Activated CD8-positive, alpha-beta T cell treated with anti-CD3 and anti-CD28 coated beads for 36 hours (primary cell): ENCODE measurements at regions not wholly inside any gene's neighbourhood (a gene's known extent, or its start where the extent isn't known, plus 50 kb on each side); places are given as distances from the start of the nearest gene placed in this dataset.

ENCODE experiments used
- ATAC-seq: fragments of 200-7000 bp; cut with Tn5 transposase; one replicate; pipeline ENCODE4 v1.10.0; 2021; ENCODE audit warnings: mild to moderate bottlenecking, moderate library complexity
- CTCF ChIA-PET: fragments of 350-600 bp; sonication (Branson Sonifier 250); formaldehyde crosslinking; loops from one replicate; lab custom pipeline; 2021; ENCODE audit warnings: antibody characterized with exemption; lab: Charles Lee
- POLR2A ChIA-PET: fragments of 350-600 bp; sonication (Branson Sonifier 250); formaldehyde crosslinking; loops from one replicate; lab custom pipeline; 2021; ENCODE audit warnings: antibody characterized with exemption; lab: Charles Lee
- DNase-seq: peaks from one replicate; pipeline ENCODE4 v3.0.0-alpha.2; 2020
- H3K27ac Mint-ChIP-seq: one replicate; pipeline ENCODE4 v1.8.0; 2021; ENCODE audit warnings: mild to moderate bottlenecking, mixed read lengths
- H3K27me3 Mint-ChIP-seq: one replicate; pipeline ENCODE4 v1.8.0; 2021; ENCODE audit warnings: mixed read lengths
- H3K36me3 Mint-ChIP-seq: one replicate; pipeline ENCODE4 v1.8.0; 2021; ENCODE audit warnings: low read depth, mixed read lengths
- H3K4me1 Mint-ChIP-seq: one replicate; pipeline ENCODE4 v1.8.0; 2021; ENCODE audit warnings: low read depth, mixed read lengths
- H3K4me3 Mint-ChIP-seq: one replicate; pipeline ENCODE4 v1.8.0; 2021; ENCODE audit warnings: mild to moderate bottlenecking, moderate library complexity, mixed read lengths
- H3K9me3 Mint-ChIP-seq: one replicate; pipeline ENCODE4 v1.8.0; 2021; ENCODE audit warnings: mixed read lengths
- CTCF ChIP-seq: fragments of 200-600 bp; IDR thresholded peaks from one replicate; pipeline ENCODE4 v1.8.0; 2022; ENCODE audit warnings: antibody characterized with exemption, mild to moderate bottlenecking
- intact Hi-C: fragments of 100-400 bp; cut with micrococcal nuclease; formaldehyde crosslinking; loops from one replicate; pipeline ENCODE4 v1.10.0; 2022

- Mint-ChIP-seq H3K9me3 (peaks cover 2% of the 10 kb centered on the region), H3K27me3 (peaks cover 9% of the 10 kb centered on the region), H3K27ac (no peak overlapping the region), H3K4me3 (no peak overlapping the region), H3K36me3 (no peaks in the 10 kb centered on the region), H3K4me1 (no peaks in the 10 kb centered on the region)
- ATAC-seq (no peak), DNase-seq (no peak)
- ChIA-PET POLR2A (no interaction called here), CTCF (no interaction called here)
- TF ChIP-seq CTCF = no peak
- intact Hi-C loops = no loop called here
Measured at GRCh38 chr19:30755581-30755980, 383.4 kb downstream of the ZNF536 start.

GRCh38 chr19:30754162-30754561, 382.0 kb downstream of the ZNF536 start:
- intact Hi-C loops = no loop called here
- ATAC-seq (no peak), DNase-seq (no peak)
- CTCF ChIA-PET = no interaction called here
- H3K9me3 Mint-ChIP-seq = peaks cover 4% of the 10 kb centered on the region
- POLR2A ChIA-PET = no interaction called here
- peaks cover 9% of the 10 kb centered on the region for H3K27me3 Mint-ChIP-seq
- TF ChIP-seq CTCF = no peak
- H3K4me3 Mint-ChIP-seq = no peak overlapping the region
- no peaks in the 10 kb centered on the region for H3K36me3 Mint-ChIP-seq
- no peak overlapping the region for H3K27ac Mint-ChIP-seq
- no peaks in the 10 kb centered on the region for H3K4me1 Mint-ChIP-seq

- peaks cover 4% of the 10 kb centered on the region for H3K9me3 Mint-ChIP-seq
- ChIA-PET POLR2A (no interaction called here), CTCF (no interaction called here)
- no peak for ATAC-seq
- no peak overlapping the region for H3K4me3 Mint-ChIP-seq
- no peak for TF ChIP-seq CTCF
- intact Hi-C loops = no loop called here
- no peaks in the 10 kb centered on the region for H3K4me1 Mint-ChIP-seq
- H3K27me3 Mint-ChIP-seq = peaks cover 9% of the 10 kb centered on the region
- H3K36me3 Mint-ChIP-seq = no peaks in the 10 kb centered on the region
- no peak overlapping the region for H3K27ac Mint-ChIP-seq
- DNase-seq = no peak
Measured at GRCh38 chr19:30752876-30753275, 380.7 kb downstream of the ZNF536 start.

DNA sequence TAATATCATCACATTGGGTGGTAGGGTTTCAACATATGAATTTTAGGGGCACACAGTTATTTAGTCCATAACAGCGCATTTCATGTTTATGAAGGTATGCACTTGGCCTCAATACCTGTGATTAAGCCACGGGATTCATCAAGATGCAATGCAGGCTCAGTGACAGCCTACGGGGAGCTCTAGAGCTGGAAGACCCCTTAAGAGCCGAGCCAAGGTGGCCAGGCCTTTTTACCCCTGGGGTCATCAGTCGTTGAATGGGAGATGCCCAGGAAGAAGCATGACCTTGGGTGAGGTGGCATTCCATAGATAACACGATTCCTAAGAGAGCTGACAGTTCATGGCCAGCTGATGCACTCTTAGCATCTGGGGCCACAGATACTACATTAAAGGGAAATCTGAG, 380.0 kb downstream of the ZNF536 start:
- H3K4me1 Mint-ChIP-seq = no peaks in the 10 kb centered on the region
- DNase-seq (no peak), ATAC-seq (no peak)
- no peak overlapping the region for H3K27ac Mint-ChIP-seq
- H3K36me3 Mint-ChIP-seq = no peaks in the 10 kb centered on the region
- POLR2A ChIA-PET = no interaction called here
- peaks cover 4% of the 10 kb centered on the region for H3K9me3 Mint-ChIP-seq
- no peak overlapping the region for H3K4me3 Mint-ChIP-seq
- intact Hi-C loops = no loop called here
- no peak for TF ChIP-seq CTCF
- peaks cover 9% of the 10 kb centered on the region for H3K27me3 Mint-ChIP-seq
- CTCF ChIA-PET = no interaction called here

DNA sequence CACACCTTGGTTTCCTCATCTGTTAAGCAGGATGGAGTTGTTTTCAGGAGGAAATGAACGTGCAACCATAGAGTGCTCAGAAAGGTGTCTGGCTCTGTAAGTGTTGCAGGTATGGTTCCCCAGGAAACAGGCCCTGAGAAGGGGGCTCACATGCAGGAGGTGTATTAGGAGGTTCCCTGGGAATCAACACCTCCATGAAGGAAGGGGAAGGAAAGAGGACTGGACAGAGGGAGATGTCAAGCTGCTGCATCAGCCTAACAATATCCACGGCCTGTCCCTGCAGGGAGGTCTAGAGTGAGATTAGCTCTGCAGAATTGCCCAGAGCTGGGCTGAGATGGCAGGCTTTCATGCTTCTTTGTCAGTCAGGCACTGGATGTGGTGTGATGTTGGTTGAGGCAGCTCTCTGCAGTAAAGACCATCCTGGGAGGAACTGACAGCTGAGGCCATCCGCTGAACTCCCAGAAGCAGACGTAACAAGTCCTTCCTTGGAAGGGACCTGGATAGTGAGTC, 373.3 kb downstream of the ZNF536 start:
- CTCF ChIA-PET = no interaction called here
- Mint-ChIP-seq H3K4me1 (no peaks in the 10 kb centered on the region), H3K27me3 (peaks cover 4% of the 10 kb centered on the region), H3K4me3 (no peak overlapping the region), H3K36me3 (no peaks in the 10 kb centered on the region), H3K27ac (no peak overlapping the region), H3K9me3 (peaks cover 2% of the 10 kb centered on the region)
- intact Hi-C loops = no loop called here
- ATAC-seq = no peak
- TF ChIP-seq CTCF = no peak
- DNase-seq = no peak
- POLR2A ChIA-PET = no interaction called here
